Stimulated activated CD4-positive, alpha-beta T cell treated with anti-CD3 and anti-CD28 coated beads, Interleukin-2, amount 100 ng/mL, for 4 hours (primary cell): ENCODE measurements at regions not wholly inside any gene's neighbourhood (a gene's known extent, or its start where the extent isn't known, plus 50 kb on each side); places are given as distances from the start of the nearest gene placed in this dataset.
"Not testable (repeated sequence)": the region's sequence is repeated elsewhere in the genome, so short reads cannot be mapped to it uniquely, and the experiment has no call there.

ENCODE experiments used
- DNase-seq: peaks from one replicate; pipeline ENCODE4 v3.0.0-alpha.2; 2020; ENCODE audit warnings: low read depth

- no peak for DNase-seq
Measured at GRCh38 chr12:119931402-119931801, 54.3 kb upstream of the CIT start.

GRCh38 chr12:119932921-119933320 is 55.8 kb upstream of the CIT start:
- DNase-seq: no peak

GRCh38 chr12:119934780-119935179 is 54.3 kb upstream of the BICDL1 start:
- DNase-seq: not testable (repeated sequence)

GRCh38 chr12:119936705-119937311 is 52.2 kb upstream of the BICDL1 start:
- no peak for DNase-seq

- DNase-seq: peak; percentile 54
Measured at GRCh38 chr12:119938049-119938667, 50.9 kb upstream of the BICDL1 start.
